Stimulated activated CD8-positive, alpha-beta memory T cell treated with anti-CD3 and anti-CD28 coated beads, Interleukin-12 subunit alpha, Interleukin-12 subunit beta, amount 100 ng/mL, for 24 hours (primary cell): ENCODE measurements at regions not wholly inside any gene's neighbourhood (a gene's known extent, or its start where the extent isn't known, plus 50 kb on each side); places are given as distances from the start of the nearest gene placed in this dataset.
"Not testable (repeated sequence)": the region's sequence is repeated elsewhere in the genome, so short reads cannot be mapped to it uniquely, and the experiment has no call there.

Experiments
- DNase-seq: peaks from one replicate; pipeline ENCODE4 v3.0.0-alpha.2; 2020; ENCODE audit errors: extremely low read depth

- no peak for DNase-seq
These were observed 349.4 kb downstream of the SOX9 start for GRCh38 chr17:72470121-72470705.

GRCh38 chr17:72470734-72471133 is 349.9 kb downstream of the SOX9 start:
- DNase-seq: no peak

GRCh38 chr17:72471296-72471695 is 350.5 kb downstream of the SOX9 start:
- DNase-seq: no peak

- DNase-seq: no peak
These were observed 351.3 kb downstream of the SOX9 start for GRCh38 chr17:72472106-72472505.

- not testable (repeated sequence) for DNase-seq
These were observed 352.1 kb downstream of the SOX9 start for GRCh38 chr17:72472853-72473390.

- DNase-seq: no peak
These were observed 353.4 kb downstream of the SOX9 start for GRCh38 chr17:72474243-72474642.

- no peak for DNase-seq
These were observed 354.1 kb downstream of the SOX9 start for GRCh38 chr17:72474719-72475477.

GRCh38 chr17:72476134-72476533 is 355.3 kb downstream of the SOX9 start:
- no peak for DNase-seq

GRCh38 chr17:72476575-72476986 is 355.8 kb downstream of the SOX9 start:
- DNase-seq: no peak

GRCh38 chr17:72477491-72477890 is 356.7 kb downstream of the SOX9 start:
- no peak for DNase-seq

GRCh38 chr17:72479113-72479512 is 358.3 kb downstream of the SOX9 start:
- no peak for DNase-seq

- no peak for DNase-seq
These were observed 360.8 kb downstream of the SOX9 start for GRCh38 chr17:72481572-72481971.

- no peak for DNase-seq
These were observed 364.8 kb downstream of the SOX9 start for GRCh38 chr17:72485596-72485995.

- DNase-seq: no peak
These were observed 366.0 kb downstream of the SOX9 start for GRCh38 chr17:72486806-72487205.

- no peak for DNase-seq
These were observed 367.1 kb downstream of the SOX9 start for GRCh38 chr17:72487731-72488494.

GRCh38 chr17:72488555-72489271 is 367.9 kb downstream of the SOX9 start:
- no peak for DNase-seq

- no peak for DNase-seq
These were observed 368.4 kb downstream of the SOX9 start for GRCh38 chr17:72489272-72489641.

- no peak for DNase-seq
These were observed 370.3 kb downstream of the SOX9 start for GRCh38 chr17:72491102-72491501.

GRCh38 chr17:72492494-72492893 is 371.7 kb downstream of the SOX9 start:
- DNase-seq: no peak

GRCh38 chr17:72492941-72493340 is 372.1 kb downstream of the SOX9 start:
- no peak for DNase-seq

GRCh38 chr17:72494566-72494965 is 373.7 kb downstream of the SOX9 start:
- DNase-seq: no peak

- DNase-seq: no peak
These were observed 375.6 kb downstream of the SOX9 start for GRCh38 chr17:72496461-72496860.
